ENCODE measurements at regions not wholly inside any gene's neighbourhood (a gene's known extent, or its start where the extent isn't known, plus 50 kb on each side); places are given as distances from the start of the nearest gene placed in this dataset.
"Not testable (repeated sequence)": the region's sequence is repeated elsewhere in the genome, so short reads cannot be mapped to it uniquely, and the experiment has no call there.

DNA sequence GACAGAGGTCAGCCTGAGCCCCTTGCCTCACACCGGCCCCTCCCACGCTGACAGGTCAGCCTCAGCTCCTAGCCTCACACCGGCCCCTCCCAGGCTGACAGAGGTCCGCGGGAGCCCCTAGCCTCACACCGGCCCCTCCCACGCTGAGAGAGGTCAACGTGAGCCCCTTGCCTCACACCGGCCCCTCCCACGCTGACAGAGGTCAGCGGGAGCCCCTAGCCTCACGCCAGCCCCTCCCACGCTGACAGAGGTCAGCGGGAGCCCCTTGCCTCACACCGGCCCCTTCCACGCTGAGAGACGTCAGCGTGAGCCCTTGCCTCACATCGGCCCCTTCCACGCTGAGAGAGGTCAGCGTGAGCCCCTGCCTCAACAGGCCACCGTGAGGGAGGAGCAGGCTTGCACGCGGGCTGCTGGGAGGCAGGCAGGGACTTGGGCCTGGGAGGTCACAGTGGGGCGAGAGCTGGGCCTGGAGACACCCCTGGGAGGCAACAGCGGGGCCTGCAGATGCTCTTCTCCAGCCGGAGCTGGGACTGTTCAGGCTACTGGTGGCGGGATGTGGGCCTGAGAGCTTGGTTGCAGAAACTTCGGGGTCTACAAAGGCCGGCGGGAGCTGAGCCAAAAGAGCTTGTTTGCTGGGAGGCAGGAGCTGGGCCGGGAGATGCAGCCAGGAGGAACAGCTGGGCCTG lies 356.4 kb downstream of the ZNF37A start:
- intact Hi-C loops (cut with micrococcal nuclease); H3K27ac Mint-ChIP-seq; H3K9me3 Mint-ChIP-seq; CTCF ChIA-PET; H3K27me3 Mint-ChIP-seq (ENCODE audit: low read depth); H3K4me3 Mint-ChIP-seq; DNase-seq; H3K4me1 Mint-ChIP-seq (ENCODE audit: low read depth): not testable (repeated sequence)
- peaks cover 14% of the 10 kb centered on the region for H3K36me3 Mint-ChIP-seq (ENCODE audit: low read depth)

DNA sequence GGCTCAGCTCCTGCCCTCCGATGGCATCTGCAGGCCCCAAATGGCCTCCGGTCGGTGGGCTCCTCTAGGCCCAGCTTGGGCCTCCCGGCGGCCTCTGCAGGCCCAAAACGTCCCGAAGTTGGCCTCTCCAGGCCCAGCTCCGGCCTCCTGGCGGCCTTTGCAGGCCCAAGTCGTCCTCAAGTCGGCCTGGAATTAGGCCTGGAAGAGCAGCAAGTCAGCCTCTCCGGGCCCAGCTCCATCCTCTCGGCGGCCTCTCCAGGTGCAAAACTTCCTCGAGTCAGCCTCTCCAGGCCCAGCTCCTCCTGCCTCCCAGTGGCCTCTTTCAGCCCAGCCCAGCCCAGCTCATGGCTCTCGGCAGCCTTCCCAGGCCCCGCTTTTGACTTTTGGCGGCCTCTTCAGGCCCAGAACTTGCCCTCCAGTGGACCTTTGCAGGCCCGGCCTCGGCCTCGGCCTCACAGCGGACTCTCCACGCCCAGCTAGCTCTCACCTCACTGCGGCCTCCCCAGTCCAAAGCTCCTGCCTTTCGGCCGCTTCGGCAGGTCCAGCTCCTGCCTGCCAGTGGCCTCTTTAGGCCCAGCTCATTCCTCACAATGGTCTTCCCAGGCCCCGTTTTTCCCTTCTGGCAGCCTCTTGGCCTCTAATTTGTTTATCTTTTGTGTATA lies 357.3 kb downstream of the ZNF37A start:
- H3K4me3 Mint-ChIP-seq; intact Hi-C loops (cut with micrococcal nuclease); H3K27ac Mint-ChIP-seq; DNase-seq; H3K27me3 Mint-ChIP-seq (ENCODE audit: low read depth); H3K4me1 Mint-ChIP-seq (ENCODE audit: low read depth); CTCF ChIA-PET; H3K9me3 Mint-ChIP-seq: not testable (repeated sequence)
- H3K36me3 Mint-ChIP-seq (ENCODE audit: low read depth), result peaks cover 14% of the 10 kb centered on the region

Measured in activated naive CD4-positive, alpha-beta T cell treated with anti-CD3 and anti-CD28 coated beads for 36 hours (primary cell).